OCI-LY7 (cell line): ENCODE measurements at regions not wholly inside any gene's neighbourhood (a gene's known extent, or its start where the extent isn't known, plus 50 kb on each side); places are given as distances from the start of the nearest gene placed in this dataset.

ENCODE experiments used
- EZH2phosphoT487 ChIP-seq: fragments of 200-600 bp; sonication (generic); IDR thresholded peaks from 2 replicates; pipeline ENCODE4 v1.6.1; 2018; ENCODE audit warnings: low read depth, borderline replicate concordance, mild to moderate bottlenecking, mixed run types, antibody characterized with exemption, low read length, moderate library complexity, mixed read lengths
- TF ChIP-seq, protein P1 (sequence below): fragments of 200-600 bp; sonication (generic); conservative IDR thresholded peaks from 2 replicates; pipeline ENCODE4 v1.5.1; 2014; ENCODE audit warnings: mild to moderate bottlenecking, antibody characterized with exemption, low read length, moderate library complexity, mixed read lengths

DNA sequence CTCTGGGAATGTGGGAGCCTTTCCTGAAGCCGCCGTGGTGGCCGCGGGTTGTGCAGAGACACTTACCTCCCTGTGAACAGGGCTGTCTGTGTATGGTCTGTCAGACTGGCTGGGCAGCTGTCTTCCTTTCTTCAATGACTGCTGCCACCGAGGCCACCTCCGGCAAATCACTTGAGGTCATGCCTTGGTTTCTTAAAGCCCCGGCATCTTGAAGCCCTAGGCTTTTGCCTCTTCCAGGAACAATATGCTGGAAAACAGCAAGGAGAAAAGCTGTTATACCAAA is 79.5 kb upstream of the ZSWIM6 start:
- TF ChIP-seq, protein P1, sequence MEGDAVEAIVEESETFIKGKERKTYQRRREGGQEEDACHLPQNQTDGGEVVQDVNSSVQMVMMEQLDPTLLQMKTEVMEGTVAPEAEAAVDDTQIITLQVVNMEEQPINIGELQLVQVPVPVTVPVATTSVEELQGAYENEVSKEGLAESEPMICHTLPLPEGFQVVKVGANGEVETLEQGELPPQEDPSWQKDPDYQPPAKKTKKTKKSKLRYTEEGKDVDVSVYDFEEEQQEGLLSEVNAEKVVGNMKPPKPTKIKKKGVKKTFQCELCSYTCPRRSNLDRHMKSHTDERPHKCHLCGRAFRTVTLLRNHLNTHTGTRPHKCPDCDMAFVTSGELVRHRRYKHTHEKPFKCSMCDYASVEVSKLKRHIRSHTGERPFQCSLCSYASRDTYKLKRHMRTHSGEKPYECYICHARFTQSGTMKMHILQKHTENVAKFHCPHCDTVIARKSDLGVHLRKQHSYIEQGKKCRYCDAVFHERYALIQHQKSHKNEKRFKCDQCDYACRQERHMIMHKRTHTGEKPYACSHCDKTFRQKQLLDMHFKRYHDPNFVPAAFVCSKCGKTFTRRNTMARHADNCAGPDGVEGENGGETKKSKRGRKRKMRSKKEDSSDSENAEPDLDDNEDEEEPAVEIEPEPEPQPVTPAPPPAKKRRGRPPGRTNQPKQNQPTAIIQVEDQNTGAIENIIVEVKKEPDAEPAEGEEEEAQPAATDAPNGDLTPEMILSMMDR = no peak
- no peak for TF ChIP-seq EZH2phosphoT487
